Left lung (tissue), 4 donors: ENCODE measurements at regions not wholly inside any gene's neighbourhood (a gene's known extent, or its start where the extent isn't known, plus 50 kb on each side); places are given as distances from the start of the nearest gene placed in this dataset.
A peak's percentile ranks its signal among the peaks of the same experiment; 100 is the strongest.

ENCODE experiments used
- ATAC-seq: fragments of 200-7000 bp; cut with Tn5 transposase; one replicate; pipeline ENCODE4 v1.9.1; 2020; ENCODE audit warnings: moderate library complexity
- DNase-seq, 4 donors: peaks; one replicate each; pipeline ENCODE4 v3.0.0-alpha.2; 2013 to 2020
- H3K27ac ChIP-seq, 2 donors: fragments of 200-600 bp; sonication (generic) in 1 of 2; one replicate each; pipeline versions ENCODE4 v1.5.0 to v1.8.0; 2020 to 2021
- H3K27me3 ChIP-seq, 2 donors: fragments of 200-600 bp; sonication (generic) in 1 of 2; one replicate each; pipeline versions ENCODE4 v1.5.0 to v1.8.0; 2020 to 2021
- H3K36me3 ChIP-seq, 2 donors: fragments of 200-600 bp; sonication (generic) in 1 of 2; one replicate each; pipeline versions ENCODE4 v1.5.0 to v1.8.0; 2020 to 2021
- H3K4me1 ChIP-seq, 2 donors: fragments of 200-600 bp; one replicate each; pipeline ENCODE4 v1.8.0; 2021
- H3K4me3 ChIP-seq, 2 donors: fragments of 200-600 bp; sonication (generic) in 1 of 2; one replicate each; pipeline versions ENCODE4 v1.5.0 to v1.8.0; 2020 to 2021; ENCODE audit warnings: mild to moderate bottlenecking in 1 of 2
- H3K9me3 ChIP-seq, 2 donors: fragments of 200-600 bp; sonication (generic) in 1 of 2; one replicate each; pipeline versions ENCODE4 v1.5.0 to v1.8.0; 2020 to 2021
- intact Hi-C, 2 donors: fragments of 100-400 bp; cut with DNase I; formaldehyde crosslinking; loops; one replicate each; pipeline versions ENCODE4 v1.11.2 to v1.14.2; 2022
- TF ChIP-seq, protein P1 (sequence below), 2 donors: fragments of 200-600 bp; sonication (generic) in 1 of 2; IDR thresholded peaks; one replicate each; pipeline versions ENCODE4 v1.5.0 to v1.8.0; 2021; ENCODE audit warnings: antibody characterized with exemption in 2 of 2
- donor health status: DM: no; HTN: yes; CAD: no.
- donor health status: DM: no; HTN: no; CAD: no.

DNA sequence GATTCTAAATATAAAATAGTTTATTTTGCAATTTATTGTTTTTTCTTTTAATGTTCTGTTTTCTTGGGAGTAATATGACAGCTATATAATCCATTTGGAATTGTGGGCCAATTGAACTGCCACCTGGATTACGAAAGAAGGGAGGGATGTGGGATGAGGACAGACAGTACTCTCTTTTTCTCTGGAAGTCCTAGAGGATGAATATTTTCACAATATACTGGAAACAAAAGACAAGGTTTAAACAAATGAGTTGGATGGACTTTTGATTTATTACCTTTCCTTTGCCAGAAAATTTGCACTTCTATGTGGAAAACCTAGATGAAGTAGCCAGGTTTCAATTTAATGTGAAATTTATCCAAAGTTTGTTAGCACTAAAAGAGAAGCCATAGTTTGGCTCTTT is 325.5 kb upstream of the IMPG1 start:
- Histone ChIP-seq H3K36me3 (no peaks in the 10 kb centered on the region), H3K9me3 (peaks cover 0 to 6% of the 10 kb centered on the region in 2 donors), H3K27me3 (no peaks in the 10 kb centered on the region), H3K4me1 (no peaks in the 10 kb centered on the region), H3K4me3 (no peak overlapping the region), H3K27ac (no peak overlapping the region)
- intact Hi-C loops, result no loop called here
- no peak for ATAC-seq
- no peak for DNase-seq
- TF ChIP-seq, protein P1, sequence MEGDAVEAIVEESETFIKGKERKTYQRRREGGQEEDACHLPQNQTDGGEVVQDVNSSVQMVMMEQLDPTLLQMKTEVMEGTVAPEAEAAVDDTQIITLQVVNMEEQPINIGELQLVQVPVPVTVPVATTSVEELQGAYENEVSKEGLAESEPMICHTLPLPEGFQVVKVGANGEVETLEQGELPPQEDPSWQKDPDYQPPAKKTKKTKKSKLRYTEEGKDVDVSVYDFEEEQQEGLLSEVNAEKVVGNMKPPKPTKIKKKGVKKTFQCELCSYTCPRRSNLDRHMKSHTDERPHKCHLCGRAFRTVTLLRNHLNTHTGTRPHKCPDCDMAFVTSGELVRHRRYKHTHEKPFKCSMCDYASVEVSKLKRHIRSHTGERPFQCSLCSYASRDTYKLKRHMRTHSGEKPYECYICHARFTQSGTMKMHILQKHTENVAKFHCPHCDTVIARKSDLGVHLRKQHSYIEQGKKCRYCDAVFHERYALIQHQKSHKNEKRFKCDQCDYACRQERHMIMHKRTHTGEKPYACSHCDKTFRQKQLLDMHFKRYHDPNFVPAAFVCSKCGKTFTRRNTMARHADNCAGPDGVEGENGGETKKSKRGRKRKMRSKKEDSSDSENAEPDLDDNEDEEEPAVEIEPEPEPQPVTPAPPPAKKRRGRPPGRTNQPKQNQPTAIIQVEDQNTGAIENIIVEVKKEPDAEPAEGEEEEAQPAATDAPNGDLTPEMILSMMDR (IDR thresholded peaks at IDR 0.05), result no peak

- H3K27ac ChIP-seq, result no peak overlapping the region
- no peak overlapping the region for H3K4me3 ChIP-seq
- no peak for ATAC-seq
- DNase-seq, result no peak
- no peaks in the 10 kb centered on the region for H3K36me3 ChIP-seq
- no peaks in the 10 kb centered on the region for H3K4me1 ChIP-seq
- TF ChIP-seq, protein P1 (IDR thresholded peaks at IDR 0.05), result no peak
- intact Hi-C loops, result no loop called here
- peaks cover 0 to 37% of the 10 kb centered on the region in 2 donors for H3K9me3 ChIP-seq
- no peaks in the 10 kb centered on the region for H3K27me3 ChIP-seq
These were observed 309.7 kb upstream of the IMPG1 start for GRCh38 chr6:76382201-76382600.

DNA sequence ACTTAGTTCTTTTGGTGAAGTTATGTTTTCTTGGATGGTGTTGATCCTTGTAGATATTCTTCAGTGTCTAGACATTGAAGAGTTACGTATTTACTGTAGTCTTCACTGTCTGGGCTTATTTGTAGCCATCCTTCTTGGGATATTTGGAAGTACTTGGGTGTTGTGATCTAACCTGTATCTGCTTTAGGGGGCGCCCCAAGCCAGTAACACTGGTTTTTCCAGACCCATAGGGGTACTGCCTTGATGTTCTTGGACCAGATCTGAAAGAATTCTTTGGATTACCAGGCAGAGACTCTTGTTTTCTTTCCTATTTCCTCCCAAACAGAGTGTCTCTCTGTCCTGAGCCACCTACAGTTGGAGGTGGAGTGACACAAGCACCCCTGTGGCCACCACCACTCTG is 309.1 kb upstream of the IMPG1 start:
- ATAC-seq (no peak), DNase-seq (no peak)
- no peak overlapping the region for H3K4me3 ChIP-seq
- intact Hi-C loops, result no loop called here
- no peaks in the 10 kb centered on the region for H3K36me3 ChIP-seq
- no peaks in the 10 kb centered on the region for H3K27me3 ChIP-seq
- H3K9me3 ChIP-seq, result peaks cover 0 to 38% of the 10 kb centered on the region in 2 donors
- TF ChIP-seq, protein P1 (IDR thresholded peaks at IDR 0.05), result no peak
- H3K27ac ChIP-seq, result no peak overlapping the region
- H3K4me1 ChIP-seq, result no peaks in the 10 kb centered on the region

- peak; percentile 53 for ATAC-seq
- TF ChIP-seq, protein P1 (IDR thresholded peaks at IDR 0.05), result no peak
These were observed 278.8 kb upstream of the IMPG1 start for GRCh38 chr6:76351275-76351674.

DNA sequence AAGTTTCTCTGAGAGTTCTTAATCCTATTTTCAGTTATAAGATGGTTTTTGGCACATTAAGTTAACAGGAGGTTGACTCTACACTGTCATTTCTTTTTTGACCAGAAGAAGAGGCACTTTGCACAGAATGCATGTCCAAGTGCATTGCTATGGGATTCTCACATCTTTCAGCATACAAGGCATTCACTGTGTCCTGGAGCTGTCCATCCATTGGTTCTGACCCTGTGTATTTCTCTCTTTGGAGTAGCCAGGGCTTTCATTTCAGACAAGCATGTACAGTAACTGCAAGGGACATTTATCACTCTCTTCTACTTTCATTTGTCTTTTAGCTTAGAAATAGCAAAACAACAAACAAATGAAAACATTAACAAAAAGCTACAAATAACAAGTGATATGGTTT is 275.1 kb upstream of the IMPG1 start:
- DNase-seq, result peak in 1 of 4 donors; percentile 1
- no peak overlapping the region for H3K27ac ChIP-seq
- no peaks in the 10 kb centered on the region for H3K27me3 ChIP-seq
- H3K36me3 ChIP-seq, result no peaks in the 10 kb centered on the region
- TF ChIP-seq, protein P1 (IDR thresholded peaks at IDR 0.05), result no peak
- H3K4me3 ChIP-seq, result no peak overlapping the region
- no peaks in the 10 kb centered on the region for H3K4me1 ChIP-seq
- H3K9me3 ChIP-seq, result no peaks in the 10 kb centered on the region
- ATAC-seq, result no peak
- intact Hi-C loops, result no loop called here

More at GRCh38 chr6:76351275-76351674, 278.8 kb upstream of the IMPG1 start:
- intact Hi-C loops, result no loop called here
- H3K4me3 ChIP-seq, result no peak overlapping the region
- H3K9me3 ChIP-seq, result no peaks in the 10 kb centered on the region
- H3K27ac ChIP-seq, result no peak overlapping the region
- peak in 1 of 4 donors; percentile 3 for DNase-seq
- H3K4me1 ChIP-seq, result no peaks in the 10 kb centered on the region
- no peaks in the 10 kb centered on the region for H3K27me3 ChIP-seq
- no peaks in the 10 kb centered on the region for H3K36me3 ChIP-seq
